ENCODE measurements at regions not wholly inside any gene's neighbourhood (a gene's known extent, or its start where the extent isn't known, plus 50 kb on each side); places are given as distances from the start of the nearest gene placed in this dataset.
"Not testable (repeated sequence)": the region's sequence is repeated elsewhere in the genome, so short reads cannot be mapped to it uniquely, and the experiment has no call there.

GRCh38 chr2:130259594-130259993 is 61.4 kb upstream of the TUBA3E start:
- intact Hi-C loops (cut with DNase I; ENCODE audit: low total_unique reads) = no loop called here
- no peak for TF ChIP-seq POLR2A (IDR thresholded peaks at IDR 0.05)
- TF ChIP-seq, protein P1, sequence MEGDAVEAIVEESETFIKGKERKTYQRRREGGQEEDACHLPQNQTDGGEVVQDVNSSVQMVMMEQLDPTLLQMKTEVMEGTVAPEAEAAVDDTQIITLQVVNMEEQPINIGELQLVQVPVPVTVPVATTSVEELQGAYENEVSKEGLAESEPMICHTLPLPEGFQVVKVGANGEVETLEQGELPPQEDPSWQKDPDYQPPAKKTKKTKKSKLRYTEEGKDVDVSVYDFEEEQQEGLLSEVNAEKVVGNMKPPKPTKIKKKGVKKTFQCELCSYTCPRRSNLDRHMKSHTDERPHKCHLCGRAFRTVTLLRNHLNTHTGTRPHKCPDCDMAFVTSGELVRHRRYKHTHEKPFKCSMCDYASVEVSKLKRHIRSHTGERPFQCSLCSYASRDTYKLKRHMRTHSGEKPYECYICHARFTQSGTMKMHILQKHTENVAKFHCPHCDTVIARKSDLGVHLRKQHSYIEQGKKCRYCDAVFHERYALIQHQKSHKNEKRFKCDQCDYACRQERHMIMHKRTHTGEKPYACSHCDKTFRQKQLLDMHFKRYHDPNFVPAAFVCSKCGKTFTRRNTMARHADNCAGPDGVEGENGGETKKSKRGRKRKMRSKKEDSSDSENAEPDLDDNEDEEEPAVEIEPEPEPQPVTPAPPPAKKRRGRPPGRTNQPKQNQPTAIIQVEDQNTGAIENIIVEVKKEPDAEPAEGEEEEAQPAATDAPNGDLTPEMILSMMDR (IDR thresholded peaks at IDR 0.05) = no peak
- no peak for DNase-seq (ENCODE audit: low spot score in 2 of 2)
- H3K4me3 ChIP-seq (ENCODE audit: low read depth, poor library complexity, severe bottlenecking) = no peak overlapping the region
- 62 to 63% methylated on average over 4 of the region's 4 CpGs for WGBS, 2 donors

GRCh38 chr2:130258356-130258755 is 60.1 kb upstream of the TUBA3E start:
- no peak for DNase-seq (ENCODE audit: low spot score in 2 of 2)
- no peak overlapping the region for H3K4me3 ChIP-seq (ENCODE audit: low read depth, poor library complexity, severe bottlenecking)
- 28 to 53% methylated on average over 3 of the region's 3 CpGs for WGBS, 2 donors
- TF ChIP-seq POLR2A (IDR thresholded peaks at IDR 0.05) = no peak
- TF ChIP-seq, protein P1 (IDR thresholded peaks at IDR 0.05) = no peak
- intact Hi-C loops (cut with DNase I; ENCODE audit: low total_unique reads) = no loop called here

DNA sequence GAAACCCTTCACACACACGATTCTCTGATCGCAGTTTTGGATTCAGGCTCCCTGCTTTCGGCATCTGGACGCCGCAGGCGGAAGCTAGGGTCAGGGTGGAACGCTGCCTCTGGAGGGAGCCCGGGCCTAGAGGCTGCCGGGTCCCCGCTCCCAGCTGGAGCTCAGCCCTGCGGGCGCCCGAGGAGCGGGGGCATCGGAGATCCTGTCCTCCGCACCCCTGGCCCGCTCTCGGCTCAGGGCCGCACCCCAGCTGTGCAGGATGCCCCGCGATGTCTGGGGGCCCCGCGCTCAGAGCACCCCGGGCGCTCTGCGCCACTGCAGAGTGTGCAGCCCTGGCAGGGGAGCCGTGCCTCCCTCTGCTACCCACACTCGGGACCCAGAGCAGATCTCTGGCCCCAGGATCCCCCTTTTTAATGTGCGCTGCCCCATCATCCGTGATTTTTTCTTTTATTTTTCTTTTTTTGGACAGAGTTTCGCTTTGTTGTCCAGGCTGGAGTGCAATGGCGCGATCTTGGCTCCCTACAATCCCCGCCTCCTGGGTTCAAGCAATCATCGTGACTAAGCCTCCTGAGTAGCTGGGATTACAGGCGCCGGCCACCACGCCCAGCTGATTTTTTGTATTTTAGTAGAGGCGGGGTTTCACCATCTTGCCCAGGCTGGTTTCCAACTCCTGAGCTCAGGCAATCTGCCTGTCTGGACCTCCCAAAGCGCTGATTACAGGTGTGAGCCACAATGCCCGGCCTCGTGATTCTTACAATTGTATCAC is 54.8 kb upstream of the TUBA3E start:
- TF ChIP-seq, protein P1 (IDR thresholded peaks at IDR 0.05) = no peak
- TF ChIP-seq POLR2A (IDR thresholded peaks at IDR 0.05) = no peak
- intact Hi-C loops (cut with DNase I; ENCODE audit: low total_unique reads) = no loop called here
- 20 to 39% methylated on average over 35 to 41 of the region's 42 CpGs for WGBS, 2 donors

GRCh38 chr2:130251873-130252620 is 53.8 kb upstream of the TUBA3E start:
- intact Hi-C loops (cut with DNase I; ENCODE audit: low total_unique reads) = no loop called here

More for the DNA sequence above, 54.8 kb upstream of the TUBA3E start:
- no peak overlapping the region for H3K4me3 ChIP-seq (ENCODE audit: low read depth, poor library complexity, severe bottlenecking)
- DNase-seq (ENCODE audit: low spot score in 2 of 2) = peak in 1 of 2 donors; percentile 70

DNA sequence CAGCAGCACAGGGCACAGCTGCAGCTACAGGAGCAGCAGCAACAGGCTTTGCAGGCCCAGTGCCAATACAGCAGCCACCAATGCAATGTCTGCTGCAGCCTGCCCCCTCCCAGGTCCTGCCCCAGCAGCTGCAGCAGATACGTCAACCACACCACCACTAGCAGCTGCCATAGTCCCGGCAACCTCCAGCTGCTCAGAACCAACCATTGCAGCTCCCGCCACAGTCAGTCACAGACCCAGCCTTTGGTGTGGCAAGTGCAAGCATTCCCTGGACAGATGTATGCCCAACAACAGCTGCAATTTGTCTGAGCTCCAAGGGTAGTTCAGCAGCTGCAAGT is 53.3 kb upstream of the TUBA3E start:
- WGBS, 2 donors = 54 to 65% methylated on average over 2 to 3 of the region's 3 CpGs
- DNase-seq (ENCODE audit: low spot score in 2 of 2) = peak in 1 of 2 donors; percentile 80
- intact Hi-C loops (cut with DNase I; ENCODE audit: low total_unique reads) = no loop called here

More at GRCh38 chr2:130251873-130252620, 53.8 kb upstream of the TUBA3E start:
- TF ChIP-seq POLR2A (IDR thresholded peaks at IDR 0.05) = no peak
- TF ChIP-seq, protein P1 (IDR thresholded peaks at IDR 0.05) = no peak
- WGBS, 2 donors = 25 to 51% methylated on average over 23 to 39 of the region's 46 CpGs
- no peak overlapping the region for H3K4me3 ChIP-seq (ENCODE audit: low read depth, poor library complexity, severe bottlenecking)
- DNase-seq (ENCODE audit: low spot score in 2 of 2) = peak in 1 of 2 donors; percentile 52

GRCh38 chr2:130248355-130248754 is 50.1 kb upstream of the TUBA3E start:
- intact Hi-C loops (cut with DNase I; ENCODE audit: low total_unique reads); DNase-seq (ENCODE audit: low spot score in 2 of 2); H3K4me3 ChIP-seq (ENCODE audit: low read depth, poor library complexity, severe bottlenecking): not testable (repeated sequence)
- 85 to 88% methylated on average over 13 of the region's 13 CpGs for WGBS, 2 donors

More for the DNA sequence above, 53.3 kb upstream of the TUBA3E start:
- no peak overlapping the region for H3K4me3 ChIP-seq (ENCODE audit: low read depth, poor library complexity, severe bottlenecking)
- TF ChIP-seq POLR2A (IDR thresholded peaks at IDR 0.05) = no peak
- TF ChIP-seq, protein P1 (IDR thresholded peaks at IDR 0.05) = no peak
